Cardiac muscle cell (in vitro differentiated cells and primary cell): ENCODE measurements at regions not wholly inside any gene's neighbourhood (a gene's known extent, or its start where the extent isn't known, plus 50 kb on each side); places are given as distances from the start of the nearest gene placed in this dataset.

ENCODE experiments used
- DNase-seq, 2 donors: peaks; one replicate each; pipeline versions ENCODE4 v3.0.0 to v3.0.0-alpha.2; 2010 to 2017; ENCODE audit warnings: low read depth in 1 of 2, low spot score in 1 of 2
- H3K27ac ChIP-seq: fragments of 200-600 bp; sonication (generic); 2 replicates; pipeline ENCODE4 v1.5.1; 2016
- H3K27me3 ChIP-seq: fragments of 200-600 bp; sonication (generic); 2 replicates; pipeline ENCODE4 v1.6.0; 2016; ENCODE audit warnings: control low read depth
- H3K36me3 ChIP-seq: fragments of 200-600 bp; sonication (generic); 2 replicates; pipeline ENCODE4 v1.5.1; 2016; ENCODE audit warnings: control low read depth
- H3K4me1 ChIP-seq: fragments of 200-600 bp; sonication (generic); 2 replicates; pipeline ENCODE4 v1.8.1; 2017; ENCODE audit warnings: low read depth, mild to moderate bottlenecking, mixed run types
- H3K4me3 ChIP-seq: fragments of 200-600 bp; sonication (generic); 2 replicates; pipeline ENCODE4 v1.5.1; 2016; ENCODE audit warnings: mild to moderate bottlenecking
- H3K9me3 ChIP-seq: fragments of 200-600 bp; sonication (generic); 2 replicates; pipeline ENCODE4 v1.5.1; 2017; ENCODE audit warnings: low read depth, mild to moderate bottlenecking, control low read depth
- CTCF ChIP-seq: IDR thresholded peaks from 2 replicates; pipeline ENCODE4 v1.5.1; 2012; ENCODE audit warnings: low read depth, mild to moderate bottlenecking, low read length

- no peak overlapping the region for H3K4me3 ChIP-seq
- TF ChIP-seq CTCF: no peak
- no peaks in the 10 kb centered on the region for H3K36me3 ChIP-seq
- DNase-seq: no peak
- H3K27ac ChIP-seq: no peak overlapping the region
- no peaks in the 10 kb centered on the region for H3K27me3 ChIP-seq
- H3K9me3 ChIP-seq: no peaks in the 10 kb centered on the region
- H3K4me1 ChIP-seq: no peaks in the 10 kb centered on the region
Measured at GRCh38 chr3:165635791-165636683, 201.2 kb downstream of the BCHE start.

GRCh38 chr3:165624761-165625160 lies 212.5 kb downstream of the BCHE start:
- no peaks in the 10 kb centered on the region for H3K9me3 ChIP-seq
- no peaks in the 10 kb centered on the region for H3K4me1 ChIP-seq
- H3K36me3 ChIP-seq: no peaks in the 10 kb centered on the region
- no peak overlapping the region for H3K27ac ChIP-seq
- no peak overlapping the region for H3K4me3 ChIP-seq
- DNase-seq: peak in 1 of 2 donors; percentile 13
- peak; percentile 31 for TF ChIP-seq CTCF
- no peaks in the 10 kb centered on the region for H3K27me3 ChIP-seq

GRCh38 chr3:165622356-165622755 lies 214.9 kb downstream of the BCHE start:
- no peaks in the 10 kb centered on the region for H3K27me3 ChIP-seq
- no peak overlapping the region for H3K27ac ChIP-seq
- DNase-seq: no peak
- no peak for TF ChIP-seq CTCF
- H3K4me1 ChIP-seq: no peaks in the 10 kb centered on the region
- H3K4me3 ChIP-seq: no peak overlapping the region
- no peaks in the 10 kb centered on the region for H3K9me3 ChIP-seq
- no peaks in the 10 kb centered on the region for H3K36me3 ChIP-seq

GRCh38 chr3:165619069-165619468 lies 218.2 kb downstream of the BCHE start:
- H3K4me1 ChIP-seq: no peaks in the 10 kb centered on the region
- DNase-seq: no peak
- no peak for TF ChIP-seq CTCF
- no peaks in the 10 kb centered on the region for H3K9me3 ChIP-seq
- no peak overlapping the region for H3K4me3 ChIP-seq
- H3K27ac ChIP-seq: no peak overlapping the region
- no peaks in the 10 kb centered on the region for H3K36me3 ChIP-seq
- no peaks in the 10 kb centered on the region for H3K27me3 ChIP-seq

- TF ChIP-seq CTCF: no peak
- no peak overlapping the region for H3K4me3 ChIP-seq
- H3K27me3 ChIP-seq: no peaks in the 10 kb centered on the region
- no peaks in the 10 kb centered on the region for H3K4me1 ChIP-seq
- no peaks in the 10 kb centered on the region for H3K36me3 ChIP-seq
- no peak overlapping the region for H3K27ac ChIP-seq
- DNase-seq: no peak
- H3K9me3 ChIP-seq: no peaks in the 10 kb centered on the region
Measured at GRCh38 chr3:165617134-165617533, 220.1 kb downstream of the BCHE start.
